Right atrium auricular region (tissue), 2 donors: ENCODE measurements at regions not wholly inside any gene's neighbourhood (a gene's known extent, or its start where the extent isn't known, plus 50 kb on each side); places are given as distances from the start of the nearest gene placed in this dataset.

ENCODE experiments used
- DNase-seq: peaks from one replicate; pipeline ENCODE4 v3.0.0-alpha.2; 2019; ENCODE audit warnings: low spot score
- H3K27ac ChIP-seq, 2 donors: fragments of 200-600 bp; sonication (generic); 1 replicate in 1 of 2; 2 replicates in 1 of 2; pipeline ENCODE4 v1.5.1; 2016 to 2019
- H3K27me3 ChIP-seq, 2 donors: fragments of 200-600 bp; sonication (generic); one replicate each; pipeline versions ENCODE4 v1.5.1 to v1.6.0; 2017 to 2019
- H3K36me3 ChIP-seq: fragments of 200-600 bp; sonication (generic); one replicate; pipeline ENCODE4 v1.5.1; 2016
- H3K4me1 ChIP-seq, 2 donors: fragments of 200-600 bp; sonication (generic); one replicate each; pipeline versions ENCODE4 v1.5.1 to v1.6.0; 2017 to 2019
- H3K4me3 ChIP-seq, 2 donors: fragments of 200-600 bp; sonication (generic); 1 replicate in 1 of 2; 2 replicates in 1 of 2; pipeline ENCODE4 v1.5.1; 2017 to 2019; ENCODE audit warnings: mild to moderate bottlenecking in 1 of 2, moderate library complexity in 1 of 2
- H3K9me3 ChIP-seq, 2 donors: fragments of 200-600 bp; sonication (generic); one replicate each; pipeline ENCODE4 v1.5.1; 2019
- TF ChIP-seq, protein P1 (sequence below), 2 donors: fragments of 200-600 bp; sonication (generic); IDR thresholded peaks; one replicate each; pipeline ENCODE4 v1.5.1; 2019; ENCODE audit warnings: antibody characterized with exemption in 2 of 2

DNA sequence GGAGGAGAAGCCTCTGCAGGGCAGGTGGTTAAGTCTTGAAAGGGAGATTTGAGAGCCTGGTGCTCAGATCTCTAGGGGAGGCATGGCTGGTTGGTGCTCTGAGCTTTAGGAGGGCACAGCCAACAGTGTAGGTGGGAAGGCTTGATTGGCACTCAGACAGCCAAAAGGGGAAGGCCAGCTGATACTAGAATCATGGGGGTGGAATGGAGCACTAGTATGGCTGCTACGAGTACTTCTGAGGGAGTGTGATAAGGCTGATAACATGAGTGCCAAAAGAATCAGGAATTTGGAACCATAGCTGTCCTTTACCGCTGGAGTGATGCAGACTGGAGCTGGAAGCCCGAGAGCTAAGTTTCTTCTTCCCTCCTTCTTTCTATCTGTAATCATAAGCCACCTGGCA, 184.6 kb upstream of the TBC1D5 start:
- no peaks in the 10 kb centered on the region for H3K36me3 ChIP-seq
- H3K4me3 ChIP-seq = no peak overlapping the region
- H3K27me3 ChIP-seq = no peaks in the 10 kb centered on the region
- TF ChIP-seq, protein P1, sequence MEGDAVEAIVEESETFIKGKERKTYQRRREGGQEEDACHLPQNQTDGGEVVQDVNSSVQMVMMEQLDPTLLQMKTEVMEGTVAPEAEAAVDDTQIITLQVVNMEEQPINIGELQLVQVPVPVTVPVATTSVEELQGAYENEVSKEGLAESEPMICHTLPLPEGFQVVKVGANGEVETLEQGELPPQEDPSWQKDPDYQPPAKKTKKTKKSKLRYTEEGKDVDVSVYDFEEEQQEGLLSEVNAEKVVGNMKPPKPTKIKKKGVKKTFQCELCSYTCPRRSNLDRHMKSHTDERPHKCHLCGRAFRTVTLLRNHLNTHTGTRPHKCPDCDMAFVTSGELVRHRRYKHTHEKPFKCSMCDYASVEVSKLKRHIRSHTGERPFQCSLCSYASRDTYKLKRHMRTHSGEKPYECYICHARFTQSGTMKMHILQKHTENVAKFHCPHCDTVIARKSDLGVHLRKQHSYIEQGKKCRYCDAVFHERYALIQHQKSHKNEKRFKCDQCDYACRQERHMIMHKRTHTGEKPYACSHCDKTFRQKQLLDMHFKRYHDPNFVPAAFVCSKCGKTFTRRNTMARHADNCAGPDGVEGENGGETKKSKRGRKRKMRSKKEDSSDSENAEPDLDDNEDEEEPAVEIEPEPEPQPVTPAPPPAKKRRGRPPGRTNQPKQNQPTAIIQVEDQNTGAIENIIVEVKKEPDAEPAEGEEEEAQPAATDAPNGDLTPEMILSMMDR (IDR thresholded peaks at IDR 0.05) = no peak
- no peaks in the 10 kb centered on the region for H3K4me1 ChIP-seq
- no peaks in the 10 kb centered on the region for H3K9me3 ChIP-seq
- no peak for DNase-seq
- no peak overlapping the region for H3K27ac ChIP-seq

DNA sequence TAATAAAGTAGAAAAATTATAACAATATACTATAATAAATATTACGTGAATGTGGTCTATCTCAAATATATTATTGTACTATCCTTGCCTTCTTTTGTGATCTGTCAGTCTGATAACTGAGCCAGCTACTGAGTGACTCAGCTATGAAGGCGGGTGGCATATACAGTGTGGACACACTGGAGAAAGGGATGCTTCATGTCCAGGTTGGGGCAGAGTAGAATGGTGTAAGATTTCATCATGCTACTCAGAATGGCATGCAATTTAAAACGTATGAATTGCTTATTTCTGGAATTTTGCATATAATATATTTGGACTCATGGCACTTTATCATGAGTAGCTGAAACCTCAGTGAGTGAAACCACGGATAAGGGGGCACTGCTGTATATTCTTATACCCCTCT, 172.9 kb upstream of the TBC1D5 start:
- DNase-seq = no peak
- H3K4me3 ChIP-seq = no peak overlapping the region
- no peaks in the 10 kb centered on the region for H3K36me3 ChIP-seq
- TF ChIP-seq, protein P1 (IDR thresholded peaks at IDR 0.05) = no peak
- no peak overlapping the region for H3K27ac ChIP-seq
- H3K9me3 ChIP-seq = no peaks in the 10 kb centered on the region
- H3K4me1 ChIP-seq = no peaks in the 10 kb centered on the region
- H3K27me3 ChIP-seq = no peaks in the 10 kb centered on the region

DNA sequence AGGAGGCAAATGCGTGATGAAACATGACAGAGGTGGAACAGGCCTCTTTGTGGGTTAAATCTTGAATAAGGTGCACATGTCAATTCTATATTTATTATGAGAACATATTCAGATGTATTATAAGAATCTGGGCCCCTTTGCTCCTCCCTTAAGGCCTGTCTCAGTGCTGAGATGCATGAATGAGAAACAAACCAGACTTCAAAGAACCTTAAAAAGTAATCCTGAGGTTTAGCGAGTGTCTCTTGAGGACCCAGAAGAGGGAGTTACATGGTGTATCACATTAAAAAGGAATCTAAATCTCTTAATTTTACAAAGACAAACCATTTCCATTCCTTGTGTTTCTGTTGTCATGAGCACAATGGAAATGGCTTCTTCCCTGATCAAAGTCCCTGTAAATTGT, 170.9 kb upstream of the TBC1D5 start:
- H3K36me3 ChIP-seq = no peaks in the 10 kb centered on the region
- no peak for DNase-seq
- TF ChIP-seq, protein P1 (IDR thresholded peaks at IDR 0.05) = no peak
- no peaks in the 10 kb centered on the region for H3K9me3 ChIP-seq
- no peak overlapping the region for H3K27ac ChIP-seq
- H3K27me3 ChIP-seq = no peaks in the 10 kb centered on the region
- no peak overlapping the region for H3K4me3 ChIP-seq
- H3K4me1 ChIP-seq = no peaks in the 10 kb centered on the region

DNA sequence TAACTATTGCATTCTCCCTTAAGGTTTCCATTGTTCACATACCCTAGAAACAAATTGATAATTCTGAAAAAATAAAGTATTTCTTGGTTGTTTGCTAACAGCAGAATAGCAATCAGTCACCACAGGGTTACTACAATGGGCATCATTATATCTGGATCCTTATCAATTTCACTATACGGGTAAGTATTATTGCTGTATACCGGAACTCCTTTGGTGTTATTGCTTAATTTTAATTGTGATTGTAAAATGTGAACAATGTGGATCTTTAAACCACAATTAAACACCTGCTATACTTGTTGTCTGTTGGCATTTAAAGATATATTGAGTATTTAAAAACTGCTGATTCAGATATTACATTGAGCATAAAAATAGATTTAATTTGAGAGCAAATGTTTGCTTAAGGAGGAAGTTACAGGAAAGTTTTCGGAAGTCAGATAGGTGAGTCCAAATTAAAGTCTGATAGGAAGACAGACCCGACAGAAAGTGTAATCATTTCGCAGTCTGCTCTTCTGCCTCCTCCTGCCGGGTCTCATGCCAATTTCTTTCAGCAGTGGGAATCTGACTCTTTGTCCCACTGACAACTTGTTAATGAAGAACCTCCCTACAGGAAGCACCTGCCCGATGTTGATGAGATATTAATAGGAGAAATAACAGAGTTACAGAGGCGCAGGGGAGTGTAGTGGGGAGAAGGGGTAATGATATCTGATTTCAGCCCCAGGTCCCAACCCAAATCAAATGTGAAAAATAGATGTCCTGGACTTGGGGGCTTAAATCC, 169.7 kb upstream of the TBC1D5 start:
- no peaks in the 10 kb centered on the region for H3K4me1 ChIP-seq
- H3K27ac ChIP-seq = no peak overlapping the region
- DNase-seq = no peak
- no peaks in the 10 kb centered on the region for H3K9me3 ChIP-seq
- no peaks in the 10 kb centered on the region for H3K36me3 ChIP-seq
- TF ChIP-seq, protein P1 (IDR thresholded peaks at IDR 0.05) = no peak
- no peaks in the 10 kb centered on the region for H3K27me3 ChIP-seq
- no peak overlapping the region for H3K4me3 ChIP-seq

DNA sequence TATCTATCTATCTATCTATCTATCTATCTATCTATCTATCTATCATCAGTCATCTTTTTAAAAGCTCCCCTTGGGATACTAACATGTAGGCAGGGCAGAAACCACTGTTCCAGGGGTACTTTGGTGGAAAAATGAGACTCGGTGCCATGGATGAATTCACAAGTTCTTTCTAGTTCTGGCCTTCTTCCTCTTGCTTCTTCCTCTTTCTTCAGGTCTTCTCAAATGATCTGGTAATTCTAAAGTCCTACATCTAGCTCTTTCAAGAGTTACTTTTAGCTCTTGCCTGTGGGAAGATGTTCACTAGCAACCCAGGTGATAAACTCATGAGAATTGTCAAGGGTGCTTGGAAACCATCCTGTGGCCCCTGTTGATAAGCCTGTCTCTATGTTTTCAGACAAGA, 168.5 kb upstream of the TBC1D5 start:
- H3K4me3 ChIP-seq = no peak overlapping the region
- no peak overlapping the region for H3K27ac ChIP-seq
- TF ChIP-seq, protein P1 (IDR thresholded peaks at IDR 0.05) = no peak
- no peak for DNase-seq
- H3K27me3 ChIP-seq = no peaks in the 10 kb centered on the region
- no peaks in the 10 kb centered on the region for H3K4me1 ChIP-seq
- no peaks in the 10 kb centered on the region for H3K9me3 ChIP-seq
- no peaks in the 10 kb centered on the region for H3K36me3 ChIP-seq

DNA sequence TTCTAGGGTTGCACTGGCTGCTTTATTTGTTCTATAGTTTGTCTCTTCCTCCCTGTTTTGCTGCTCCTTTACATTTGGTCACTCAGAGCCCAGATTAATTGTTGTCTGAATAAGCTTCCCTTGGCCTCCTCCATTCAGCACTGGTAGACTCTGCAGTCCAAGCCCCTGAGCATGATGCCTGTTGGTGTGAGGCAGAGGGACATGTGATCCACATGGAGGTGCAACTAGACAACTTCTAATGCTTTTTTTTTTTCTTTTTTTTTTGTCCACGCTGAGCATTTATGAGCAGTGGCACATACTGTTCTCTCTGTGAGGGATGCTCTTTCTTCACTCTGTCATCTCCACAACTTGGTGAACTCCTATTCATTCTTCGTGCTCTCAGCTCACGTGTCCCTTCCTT, 167.3 kb upstream of the TBC1D5 start:
- TF ChIP-seq, protein P1 (IDR thresholded peaks at IDR 0.05) = no peak
- Histone ChIP-seq H3K36me3 (no peaks in the 10 kb centered on the region), H3K4me3 (no peak overlapping the region), H3K4me1 (no peaks in the 10 kb centered on the region), H3K27me3 (no peaks in the 10 kb centered on the region), H3K9me3 (no peaks in the 10 kb centered on the region), H3K27ac (no peak overlapping the region)
- no peak for DNase-seq
